Endothelial cell of umbilical vein (primary cell): ENCODE measurements at regions not wholly inside any gene's neighbourhood (a gene's known extent, or its start where the extent isn't known, plus 50 kb on each side); places are given as distances from the start of the nearest gene placed in this dataset.

ENCODE experiments used
- BruUV-seq: library from RNA; stranded (reverse); fragments of 400-500 nt; replicated peaks from 2 replicates; lab custom pipeline; 2021; lab: Mats Ljungman, UMichigan
- CTCF ChIA-PET: fragments of 300-600, 350-600 bp; sonication (Branson Sonifier 250); formaldehyde crosslinking; loops from one replicate; lab custom pipeline; 2021; ENCODE audit warnings: antibody characterized with exemption, inconsistent platforms; lab: Charles Lee
- POLR2A ChIA-PET: fragments of 300-600, 350-600 bp; sonication (Branson Sonifier 250); formaldehyde crosslinking; loops from one replicate; lab custom pipeline; 2021; ENCODE audit warnings: antibody characterized with exemption, inconsistent platforms; lab: Charles Lee
- DNase-seq: peaks from one replicate; pipeline ENCODE4 v3.0.0-alpha.2; 2011; ENCODE audit warnings: low read depth, low spot score
- FAIRE-seq: peaks from 2 replicates; lab custom pipeline; 2011; peaks lifted over from hg19 to GRCh38; lab: Jason Lieb, UNC
- H2AFZ ChIP-seq: 2 replicates; pipeline ENCODE4 v1.6.0; 2012; ENCODE audit warnings: low read depth, low read length, control low read depth, inconsistent platforms
- H3K27ac ChIP-seq: 2 replicates; pipeline ENCODE4 v1.5.1; 2011; ENCODE audit warnings: low read depth, mild to moderate bottlenecking, control low read depth, low read length, moderate library complexity; ENCODE audit not compliant: insufficient read depth
- H3K27me3 ChIP-seq, 2 experiments: 2 replicates each; pipeline versions ENCODE4 v1.6.0 to v1.6.1; 2011; ENCODE audit warnings: low read length in 2 of 2, mixed read lengths in 1 of 2; ENCODE audit not compliant: control insufficient read depth in 2 of 2, insufficient read depth in 2 of 2
- H3K36me3 ChIP-seq, 2 experiments: 2 replicates in 1 of 2; 3 replicates in 1 of 2; pipeline ENCODE4 v1.5.1; 2011; ENCODE audit warnings: low read length in 2 of 2, mild to moderate bottlenecking in 1 of 2, moderate library complexity in 1 of 2; ENCODE audit not compliant: control insufficient read depth in 2 of 2, insufficient read depth in 2 of 2; ENCODE audit errors: extremely low read depth in 1 of 2
- H3K4me1 ChIP-seq: 3 replicates; pipeline ENCODE4 v1.5.1; 2011; ENCODE audit warnings: mild to moderate bottlenecking, low read length; ENCODE audit not compliant: control insufficient read depth, insufficient read depth; ENCODE audit errors: extremely low read depth
- H3K4me2 ChIP-seq: 2 replicates; pipeline ENCODE4 v1.6.1; 2011; ENCODE audit warnings: low read length, control low read depth, mixed read lengths; ENCODE audit not compliant: insufficient read depth
- H3K4me3 ChIP-seq, 3 experiments: fragments of 200-600 bp in 1 of 3; sonication (generic), shearing (Covaris generic) in 1 of 3; replicated peaks in 1 of 3; 2 replicates each; pipeline ENCODE4 v1.5.1; 2011 to 2016; ENCODE audit warnings: control low read depth in 3 of 3, low read length in 3 of 3, mild to moderate bottlenecking in 2 of 3, inconsistent platforms in 1 of 3, low read depth in 1 of 3, moderate library complexity in 1 of 3; ENCODE audit not compliant: insufficient read depth in 1 of 3
- H3K79me2 ChIP-seq: 2 replicates; pipeline ENCODE4 v1.6.0; 2012; ENCODE audit warnings: low read length, inconsistent platforms; ENCODE audit not compliant: control insufficient read depth, insufficient read depth
- H3K9ac ChIP-seq: replicated peaks from 2 replicates; pipeline ENCODE3; 2011; ENCODE audit warnings: low read length, control low read depth; ENCODE audit not compliant: insufficient read depth; ENCODE audit errors: extremely low read depth
- H3K9me1 ChIP-seq: replicated peaks from 3 replicates; pipeline ENCODE4 v1.6.0; 2011; ENCODE audit warnings: mild to moderate bottlenecking, low read length; ENCODE audit not compliant: control insufficient read depth, insufficient read depth; ENCODE audit errors: extremely low read depth
- H3K9me3 ChIP-seq: replicated peaks from 2 replicates; pipeline ENCODE4 v1.5.1; 2012; ENCODE audit warnings: low read length, inconsistent platforms; ENCODE audit not compliant: control insufficient read depth, insufficient read depth
- H4K20me1 ChIP-seq: replicated peaks from 2 replicates; pipeline ENCODE3; 2011; ENCODE audit warnings: mild to moderate bottlenecking, low read length; ENCODE audit not compliant: control insufficient read depth, insufficient read depth; ENCODE audit errors: extremely low read depth
- EZH2 ChIP-seq: IDR thresholded peaks from 2 replicates; pipeline ENCODE4 v1.6.1; 2012; ENCODE audit warnings: borderline replicate concordance, low read depth, mild to moderate bottlenecking, moderate library complexity, low read length, inconsistent platforms; ENCODE audit not compliant: severe bottlenecking
- FOS ChIP-seq: IDR thresholded peaks from 2 replicates; pipeline ENCODE4 v1.6.1; 2011; ENCODE audit warnings: mild to moderate bottlenecking, low read length, moderate library complexity, borderline replicate concordance; ENCODE audit not compliant: insufficient read depth
- GATA2 ChIP-seq: IDR thresholded peaks from 2 replicates; pipeline ENCODE4 v1.7.0; 2011; ENCODE audit warnings: low read depth, mild to moderate bottlenecking, moderate library complexity, mixed read lengths, low read length; ENCODE audit not compliant: insufficient read length, insufficient read depth
- JUN ChIP-seq: IDR thresholded peaks from 2 replicates; pipeline ENCODE4 v1.6.1; 2011; ENCODE audit warnings: borderline replicate concordance, low read depth; ENCODE audit not compliant: insufficient read length, insufficient read depth
- MYC ChIP-seq: IDR thresholded peaks from one replicate; pipeline ENCODE4 v1.6.1; 2011; ENCODE audit warnings: mild to moderate bottlenecking, low read depth, low read length
- POLR2A ChIP-seq: IDR thresholded peaks from 2 replicates; pipeline ENCODE4 v1.6.1; 2012; ENCODE audit warnings: low read depth, mild to moderate bottlenecking, control low read depth, low read length
- POLR2AphosphoS5 ChIP-seq: IDR thresholded peaks from 2 replicates; pipeline ENCODE4 v1.6.1; 2012; ENCODE audit warnings: low read depth, mild to moderate bottlenecking, control low read depth, low read length, moderate library complexity; ENCODE audit not compliant: insufficient read depth
- dilution Hi-C: fragments of 300-500 bp; cut with MboI; formaldehyde crosslinking; loops from one replicate; pipeline ENCODE4 v1.15.0; 2019; ENCODE audit warnings: low sequenced_read_pairs; ENCODE audit not compliant: extremely low pct_ligation_motif_present
- intact Hi-C: fragments of 100-400 bp; cut with micrococcal nuclease; formaldehyde crosslinking; loops from one replicate; pipeline ENCODE4 v1.10.0; 2022
- TF ChIP-seq, protein P1 (sequence below), 2 donors: IDR thresholded peaks; 1 replicate in 1 of 2; 2 replicates in 1 of 2; pipeline ENCODE4 v1.5.1; 2011; ENCODE audit warnings: low read length in 2 of 2, mild to moderate bottlenecking in 2 of 2, moderate library complexity in 2 of 2, control low read depth in 1 of 2, inconsistent platforms in 1 of 2, low read depth in 1 of 2; ENCODE audit not compliant: insufficient read depth in 1 of 2; ENCODE audit errors: extremely low read depth in 1 of 2
- TF ChIP-seq, protein P2 (sequence below): IDR thresholded peaks from 2 replicates; pipeline ENCODE4 v1.6.1; 2011; ENCODE audit not compliant: insufficient read depth, insufficient read length

DNA sequence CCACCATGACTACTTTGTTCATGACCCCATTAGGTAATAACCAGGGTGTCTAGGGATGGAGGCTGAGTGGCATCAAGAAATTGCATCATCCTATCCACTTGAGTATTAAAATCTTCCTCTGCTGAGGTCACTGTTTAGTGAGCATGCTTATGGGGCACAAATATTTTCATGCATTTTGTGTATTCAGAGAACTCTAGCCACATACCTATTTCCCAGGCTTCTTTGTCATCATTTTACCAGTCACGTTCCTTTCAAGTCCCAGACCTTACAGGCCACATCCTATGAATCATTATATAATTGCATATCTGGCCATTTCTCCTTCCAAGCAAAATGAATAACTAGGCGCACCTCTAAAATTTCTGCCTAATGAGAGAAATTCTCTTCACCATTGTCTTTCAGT lies 1882.9 kb upstream of the AGA start:
- TF ChIP-seq GATA2 = no peak
- TF ChIP-seq POLR2A = no peak
- no peak for TF ChIP-seq MYC
- TF ChIP-seq FOS = no peak
- TF ChIP-seq JUN = no peak
- TF ChIP-seq EZH2 = no peak
- TF ChIP-seq, protein P1, sequence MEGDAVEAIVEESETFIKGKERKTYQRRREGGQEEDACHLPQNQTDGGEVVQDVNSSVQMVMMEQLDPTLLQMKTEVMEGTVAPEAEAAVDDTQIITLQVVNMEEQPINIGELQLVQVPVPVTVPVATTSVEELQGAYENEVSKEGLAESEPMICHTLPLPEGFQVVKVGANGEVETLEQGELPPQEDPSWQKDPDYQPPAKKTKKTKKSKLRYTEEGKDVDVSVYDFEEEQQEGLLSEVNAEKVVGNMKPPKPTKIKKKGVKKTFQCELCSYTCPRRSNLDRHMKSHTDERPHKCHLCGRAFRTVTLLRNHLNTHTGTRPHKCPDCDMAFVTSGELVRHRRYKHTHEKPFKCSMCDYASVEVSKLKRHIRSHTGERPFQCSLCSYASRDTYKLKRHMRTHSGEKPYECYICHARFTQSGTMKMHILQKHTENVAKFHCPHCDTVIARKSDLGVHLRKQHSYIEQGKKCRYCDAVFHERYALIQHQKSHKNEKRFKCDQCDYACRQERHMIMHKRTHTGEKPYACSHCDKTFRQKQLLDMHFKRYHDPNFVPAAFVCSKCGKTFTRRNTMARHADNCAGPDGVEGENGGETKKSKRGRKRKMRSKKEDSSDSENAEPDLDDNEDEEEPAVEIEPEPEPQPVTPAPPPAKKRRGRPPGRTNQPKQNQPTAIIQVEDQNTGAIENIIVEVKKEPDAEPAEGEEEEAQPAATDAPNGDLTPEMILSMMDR (IDR thresholded peaks at IDR 0.05; ENCODE audit: extremely low read depth in 1 of 2, insufficient read depth in 1 of 2, low read depth in 1 of 2, low read length in 2 of 2) = no peak
- TF ChIP-seq, protein P2, sequence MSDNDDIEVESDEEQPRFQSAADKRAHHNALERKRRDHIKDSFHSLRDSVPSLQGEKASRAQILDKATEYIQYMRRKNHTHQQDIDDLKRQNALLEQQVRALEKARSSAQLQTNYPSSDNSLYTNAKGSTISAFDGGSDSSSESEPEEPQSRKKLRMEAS = no peak
- TF ChIP-seq POLR2AphosphoS5 = no peak

More for the DNA sequence above, 1882.9 kb upstream of the AGA start:
- no TSS peak for BruUV-seq
- dilution Hi-C loops (no loop called here), intact Hi-C loops (no loop called here)
- Histone ChIP-seq H3K4me3 (no peak overlapping the region), H2AFZ (no peak overlapping the region), H3K9me3 (peaks cover 7% of the 10 kb centered on the region), H3K9ac (no peak overlapping the region), H3K27ac (no peak overlapping the region), H3K4me1 (no peaks in the 10 kb centered on the region), H3K27me3 (no peaks in the 10 kb centered on the region), H3K4me2 (no peak overlapping the region), H3K79me2 (no peaks in the 10 kb centered on the region), H4K20me1 (no peaks in the 10 kb centered on the region), H3K36me3 (no peaks in the 10 kb centered on the region), H3K9me1 (no peaks in the 10 kb centered on the region)
- DNase-seq (no peak), FAIRE-seq (no peak)
- CTCF ChIA-PET = no interaction called here
- POLR2A ChIA-PET = no interaction called here
